EL (cell line): ENCODE measurements at regions not wholly inside any gene's neighbourhood (a gene's known extent, or its start where the extent isn't known, plus 50 kb on each side); places are given as distances from the start of the nearest gene placed in this dataset.

Experiments used
- DNase-seq: peaks from one replicate; pipeline ENCODE4 v3.0.0-alpha.2; 2016

GRCh38 chr5:35312267-35312666 is 82.0 kb upstream of the PRLR start:
- DNase-seq: no peak

DNA sequence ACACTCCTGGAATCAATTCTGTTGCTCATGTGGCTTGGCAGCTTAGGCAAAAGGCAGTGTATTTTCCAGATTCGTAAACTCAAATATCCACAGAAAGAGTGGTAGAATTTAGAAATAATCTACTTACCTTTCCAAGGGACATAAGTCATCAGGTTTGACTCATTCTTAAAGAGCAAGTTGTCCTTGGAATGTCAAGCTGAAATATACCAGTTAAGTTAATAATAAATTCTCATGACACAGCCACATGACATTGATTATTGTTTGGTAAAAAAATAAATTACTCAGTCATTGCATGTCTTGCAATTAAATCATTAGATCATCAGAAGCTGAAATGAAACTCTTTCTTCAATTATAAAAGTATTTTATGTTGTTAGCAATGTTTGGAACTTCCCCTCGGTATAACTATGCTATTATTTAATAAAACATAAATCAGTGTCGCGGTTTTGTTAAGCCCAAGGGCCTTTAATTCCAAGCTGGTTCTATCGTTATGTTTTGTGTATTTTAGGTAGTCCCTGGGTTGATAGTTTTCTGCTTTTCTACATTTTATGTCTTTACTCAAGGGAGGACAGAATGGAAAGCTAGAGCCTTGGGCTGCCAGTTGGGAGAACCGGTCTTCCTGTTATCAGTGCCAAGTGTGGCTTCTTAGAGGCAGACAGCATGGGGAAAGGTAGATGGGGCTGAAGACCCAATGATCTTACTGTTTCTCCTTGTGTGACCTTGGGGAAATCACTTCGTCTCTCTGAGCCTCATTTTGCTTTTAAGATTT is 79.3 kb upstream of the PRLR start:
- DNase-seq: no peak

DNA sequence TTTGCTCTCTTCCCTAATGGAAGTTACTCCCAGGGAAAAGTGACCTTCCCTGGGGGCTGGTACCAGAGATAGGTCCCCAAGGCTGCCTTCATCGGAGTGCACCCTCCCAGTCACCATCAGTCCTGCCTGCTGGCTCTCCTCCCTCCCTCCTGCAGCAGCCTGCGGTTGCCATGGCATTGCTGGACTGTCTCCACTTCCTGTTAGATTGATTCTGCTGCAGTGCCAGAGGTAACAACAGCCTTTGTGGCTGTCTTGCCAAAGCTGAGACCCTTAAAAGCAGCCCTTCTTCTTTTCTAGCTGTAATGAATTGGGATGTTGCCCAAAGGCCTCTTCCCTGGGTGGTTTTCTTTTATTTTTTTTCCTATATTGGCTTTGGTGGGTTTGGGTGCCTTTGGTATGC is 78.1 kb upstream of the PRLR start:
- DNase-seq: no peak

DNA sequence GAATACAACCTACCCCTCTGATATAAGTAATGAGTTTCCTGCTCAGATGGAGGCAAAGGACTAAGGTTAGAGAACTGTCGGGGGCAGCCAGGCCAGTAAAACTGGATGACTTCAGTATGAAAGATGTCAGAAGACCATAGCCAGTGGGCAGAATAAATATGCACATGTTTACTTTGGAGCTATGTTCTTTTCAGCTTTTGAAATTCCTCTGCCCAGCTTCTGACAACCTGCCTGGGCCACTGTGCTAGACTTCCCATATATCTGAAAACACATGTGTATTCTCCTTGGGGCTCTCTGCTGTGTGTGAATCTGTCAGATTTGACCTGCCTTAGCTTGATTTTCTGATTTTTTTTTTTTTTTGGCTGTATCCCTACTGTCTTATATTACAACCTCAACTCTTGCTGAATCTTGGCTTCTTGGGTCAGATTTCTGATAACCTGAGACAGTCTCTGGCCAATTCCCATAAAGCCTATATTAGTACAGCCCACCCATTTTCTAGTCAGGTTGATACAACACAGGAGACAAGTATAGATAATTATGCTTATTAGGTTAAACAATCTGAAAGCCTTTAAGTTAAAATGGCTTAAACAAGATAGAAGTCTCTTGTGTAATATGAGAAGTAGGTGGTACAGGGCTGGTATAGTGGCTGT is 76.6 kb upstream of the PRLR start:
- DNase-seq: no peak

DNA sequence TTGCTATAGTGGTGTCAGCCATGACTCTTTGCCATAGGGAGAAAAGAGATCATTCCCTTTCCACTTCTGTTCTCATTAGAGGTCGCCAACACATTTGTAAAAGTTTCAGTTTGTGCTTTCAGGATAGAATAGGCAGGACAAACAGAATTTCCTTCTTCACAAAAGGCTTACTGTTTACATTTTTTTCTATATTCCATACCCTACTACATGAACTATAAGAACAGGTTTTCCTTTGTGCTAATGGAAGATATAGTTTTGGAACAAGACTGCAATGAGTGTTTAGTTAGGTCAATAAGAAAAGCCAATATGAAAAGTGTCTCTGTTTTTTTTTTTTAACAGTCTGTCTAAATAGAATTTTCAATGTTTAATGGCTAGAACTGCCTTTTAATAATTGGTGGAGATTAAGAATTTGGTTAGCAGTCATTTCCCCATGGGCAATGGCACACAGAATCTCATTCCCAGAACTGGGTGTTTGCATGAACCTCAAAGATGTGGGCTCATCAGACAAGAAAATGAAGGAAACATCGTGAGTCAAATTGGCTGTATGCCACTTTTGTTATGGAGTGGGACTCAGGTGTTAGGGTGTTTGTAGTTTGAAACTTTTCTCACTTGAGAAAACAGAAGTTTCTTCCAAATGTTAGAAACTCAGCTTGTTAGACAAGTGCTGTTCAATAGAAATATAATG is 75.2 kb upstream of the PRLR start:
- no peak for DNase-seq

GRCh38 chr5:35304291-35304690 is 74.0 kb upstream of the PRLR start:
- DNase-seq: no peak

GRCh38 chr5:35303152-35303551 is 72.9 kb upstream of the PRLR start:
- DNase-seq: no peak

DNA sequence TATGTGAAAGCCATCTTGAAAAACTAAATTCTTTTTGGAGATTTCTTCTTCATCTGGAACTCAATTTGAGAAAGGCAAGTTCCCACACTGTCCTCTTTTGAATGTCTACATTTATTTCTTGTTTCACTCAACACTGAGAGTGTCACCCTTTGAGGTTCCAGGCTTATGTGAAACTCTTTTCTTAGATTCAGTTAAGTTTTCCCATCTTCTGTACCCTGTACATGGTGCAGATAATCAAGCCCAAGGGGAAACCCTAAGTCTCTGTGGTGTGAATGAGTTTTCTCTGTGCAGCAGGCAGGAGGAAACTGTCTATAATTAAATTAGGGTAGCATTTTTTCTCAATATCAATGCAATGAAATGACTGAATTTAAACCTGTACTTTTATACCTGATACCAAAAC is 72.3 kb upstream of the PRLR start:
- DNase-seq: no peak

- DNase-seq: no peak
These were observed 67.5 kb upstream of the PRLR start for GRCh38 chr5:35297755-35298154.

- no peak for DNase-seq
These were observed 64.7 kb upstream of the PRLR start for GRCh38 chr5:35294976-35295375.

DNA sequence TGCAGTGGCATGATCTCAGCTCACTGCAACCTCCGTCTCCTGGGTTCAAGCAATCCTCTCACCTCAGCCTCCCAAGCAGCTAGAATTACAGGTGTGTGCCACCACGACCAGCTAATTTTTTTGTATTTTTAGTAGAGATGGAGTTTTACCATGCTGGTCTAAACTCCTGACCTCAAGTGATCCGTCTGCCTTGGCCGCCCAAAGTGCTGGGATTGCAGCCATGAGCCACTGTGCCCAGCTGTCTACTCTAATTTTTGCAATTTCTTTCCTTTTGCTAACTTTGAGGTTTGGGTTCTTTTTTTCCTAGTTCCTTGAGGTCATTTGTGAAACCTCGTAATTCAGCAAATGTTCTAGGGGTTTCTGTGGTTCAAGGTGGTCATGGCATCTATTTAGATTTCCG is 63.7 kb upstream of the PRLR start:
- DNase-seq: no peak

GRCh38 chr5:35285435-35285834 is 55.1 kb upstream of the PRLR start:
- no peak for DNase-seq

DNA sequence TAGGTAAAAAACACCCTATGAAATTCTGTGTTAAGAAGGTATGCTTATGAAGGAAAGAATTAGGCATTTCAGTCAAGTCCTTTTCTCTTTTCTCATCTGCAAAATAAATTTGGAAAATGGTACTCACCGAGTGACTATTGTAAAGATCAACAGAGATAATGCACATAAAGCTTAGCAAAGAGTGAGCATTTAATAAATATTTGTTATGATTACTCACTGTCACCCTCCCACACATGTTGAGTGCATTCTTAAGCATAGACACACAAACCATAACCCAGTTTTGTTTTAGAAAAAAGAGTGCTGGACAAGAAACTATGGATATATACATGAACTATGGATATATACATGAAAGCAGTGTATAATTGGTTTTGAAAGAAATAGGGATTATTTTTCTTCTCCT is 54.7 kb upstream of the PRLR start:
- peak; percentile 22 for DNase-seq

GRCh38 chr5:35284364-35284763 is 54.1 kb upstream of the PRLR start:
- no peak for DNase-seq

- DNase-seq: no peak
These were observed 52.5 kb upstream of the PRLR start for GRCh38 chr5:35282810-35283209.

GRCh38 chr5:35281613-35282012 is 51.3 kb upstream of the PRLR start:
- no peak for DNase-seq
